H1 (cell line): ENCODE measurements at regions not wholly inside any gene's neighbourhood (a gene's known extent, or its start where the extent isn't known, plus 50 kb on each side); places are given as distances from the start of the nearest gene placed in this dataset.

ENCODE experiments used
- CTCF ChIA-PET: fragments of 300-600 bp; sonication (Branson Sonifier 250); formaldehyde crosslinking; loops from one replicate; lab custom pipeline; 2021; ENCODE audit not compliant: partially characterized antibody; lab: Charles Lee
- POLR2A ChIA-PET: fragments of 300-600 bp; sonication (Branson Sonifier 250); formaldehyde crosslinking; loops from one replicate; lab custom pipeline; 2021; ENCODE audit warnings: inconsistent platforms; ENCODE audit not compliant: partially characterized antibody; lab: Charles Lee
- DNase-seq, 2 experiments: peaks; one replicate each; pipeline versions ENCODE4 v3.0.0 to v3.0.0-alpha.2; 2010 to 2022; ENCODE audit warnings: low spot score in 2 of 2, low read depth in 1 of 2, mixed read lengths in 1 of 2
- FAIRE-seq: peaks from 2 replicates; lab custom pipeline; 2011; peaks lifted over from hg19 to GRCh38; lab: Jason Lieb, UNC
- H2AFZ ChIP-seq: 2 replicates; pipeline ENCODE4 v1.8.1; 2012; ENCODE audit warnings: low read length, inconsistent platforms
- H2AK5ac ChIP-seq: 2 replicates; pipeline ENCODE4 v1.6.1; 2013; ENCODE audit warnings: low read depth, low read length
- H2BK120ac ChIP-seq: replicated peaks from 2 replicates; pipeline ENCODE3; 2013; ENCODE audit warnings: low read depth, low read length, inconsistent platforms
- H2BK12ac ChIP-seq: 2 replicates; pipeline ENCODE4 v1.6.1; 2013; ENCODE audit warnings: low read depth, low read length
- H2BK15ac ChIP-seq: 2 replicates; pipeline ENCODE4 v1.6.1; 2013; ENCODE audit warnings: low read length
- H2BK20ac ChIP-seq: 2 replicates; pipeline ENCODE4 v1.6.1; 2013; ENCODE audit warnings: low read length
- H2BK5ac ChIP-seq: 2 replicates; pipeline ENCODE4 v1.6.1; 2013; ENCODE audit warnings: low read depth, low read length
- H3K14ac ChIP-seq: 2 replicates; pipeline ENCODE4 v1.6.1; 2013; ENCODE audit warnings: inconsistent platforms; ENCODE audit not compliant: insufficient read length
- H3K18ac ChIP-seq: 2 replicates; pipeline ENCODE4 v1.6.1; 2013; ENCODE audit warnings: low read length; ENCODE audit errors: extremely low read depth
- H3K23ac ChIP-seq: 2 replicates; pipeline ENCODE4 v1.6.1; 2013; ENCODE audit warnings: inconsistent platforms; ENCODE audit not compliant: insufficient read length
- H3K23me2 ChIP-seq: 2 replicates; pipeline ENCODE4 v1.6.1; 2013; ENCODE audit warnings: low read depth, low read length
- H3K27ac ChIP-seq: 2 replicates; pipeline ENCODE4 v1.6.1; 2011; ENCODE audit warnings: low read depth, low read length, inconsistent platforms
- H3K27me3 ChIP-seq, 4 experiments: replicated peaks in 1 of 4; 1 replicate in 1 of 4; 2 replicates in 3 of 4; pipeline versions ENCODE4 v1.6.1 to v1.8.1; 2011 to 2013; ENCODE audit warnings: low read length in 3 of 4, mild to moderate bottlenecking in 3 of 4, inconsistent platforms in 2 of 4, mixed read lengths in 2 of 4, moderate library complexity in 1 of 4; ENCODE audit not compliant: control insufficient read depth in 3 of 4, insufficient read depth in 3 of 4; ENCODE audit errors: extremely low read depth in 1 of 4
- H3K36me3 ChIP-seq, 4 experiments: 2 replicates each; pipeline versions ENCODE4 v1.6.1 to v1.8.1; 2011 to 2013; ENCODE audit warnings: mild to moderate bottlenecking in 4 of 4, low read length in 3 of 4, moderate library complexity in 2 of 4, control low read depth in 1 of 4, inconsistent platforms in 1 of 4; ENCODE audit not compliant: insufficient read depth in 4 of 4, control insufficient read depth in 2 of 4
- H3K4ac ChIP-seq: replicated peaks from 2 replicates; pipeline ENCODE3; 2013; ENCODE audit warnings: low read length, low read depth, mixed read lengths, inconsistent platforms; ENCODE audit not compliant: insufficient read length
- H3K4me1 ChIP-seq, 4 experiments: replicated peaks in 1 of 4; 1 replicate in 1 of 4; 2 replicates in 3 of 4; pipeline versions ENCODE4 v1.6.1 to v1.8.1; 2011 to 2013; ENCODE audit warnings: low read length in 3 of 4, inconsistent platforms in 2 of 4, mixed read lengths in 1 of 4; ENCODE audit not compliant: insufficient read depth in 4 of 4, control insufficient read depth in 3 of 4
- H3K4me2 ChIP-seq, 2 experiments: 2 replicates each; pipeline versions ENCODE4 v1.6.1 to v1.8.1; 2011 to 2013; ENCODE audit warnings: low read depth in 2 of 2, low read length in 2 of 2, control low read depth in 1 of 2, inconsistent platforms in 1 of 2, mild to moderate bottlenecking in 1 of 2; ENCODE audit not compliant: insufficient read depth in 1 of 2
- H3K4me3 ChIP-seq, 4 experiments: fragments of 200-600, 300-600 bp in 1 of 4; sonication (generic), shearing (Covaris generic), sonication (Bioruptor Twin) in 1 of 4; 2 replicates each; pipeline versions ENCODE4 v1.5.1 to v1.8.1; 2011 to 2016; ENCODE audit warnings: low read length in 4 of 4, low read depth in 3 of 4, control low read depth in 2 of 4, inconsistent platforms in 2 of 4, mild to moderate bottlenecking in 2 of 4, mixed read lengths in 1 of 4, moderate library complexity in 1 of 4; ENCODE audit not compliant: insufficient read depth in 2 of 4; ENCODE audit errors: extremely low read depth in 1 of 4
- H3K56ac ChIP-seq: replicated peaks from 2 replicates; pipeline ENCODE3; 2013; ENCODE audit warnings: low read depth, mild to moderate bottlenecking, mixed read lengths, low read length, inconsistent platforms; ENCODE audit not compliant: insufficient read length
- H3K79me1 ChIP-seq: 2 replicates; pipeline ENCODE4 v1.6.1; 2013; ENCODE audit warnings: low read depth, low read length, control low read depth
- H3K79me2 ChIP-seq, 2 experiments: 2 replicates each; pipeline versions ENCODE4 v1.6.1 to v1.8.1; 2012 to 2013; ENCODE audit warnings: low read length in 2 of 2, mild to moderate bottlenecking in 2 of 2, inconsistent platforms in 1 of 2; ENCODE audit not compliant: insufficient read depth in 2 of 2, control insufficient read depth in 1 of 2
- H3K9ac ChIP-seq, 4 experiments: replicated peaks in 1 of 4; 1 replicate in 1 of 4; 2 replicates in 3 of 4; pipeline versions ENCODE4 v1.6.1 to v1.8.1; 2011 to 2013; ENCODE audit warnings: low read depth in 3 of 4, low read length in 3 of 4, control low read depth in 2 of 4, mild to moderate bottlenecking in 2 of 4, moderate library complexity in 2 of 4, inconsistent platforms in 1 of 4; ENCODE audit errors: extremely low read depth in 1 of 4
- H3K9me3 ChIP-seq, 2 experiments: 2 replicates each; pipeline versions ENCODE4 v1.6.1 to v1.8.1; 2012 to 2013; ENCODE audit warnings: mild to moderate bottlenecking in 2 of 2, moderate library complexity in 2 of 2, control low read depth in 1 of 2, inconsistent platforms in 1 of 2, low read depth in 1 of 2, low read length in 1 of 2, mixed read lengths in 1 of 2; ENCODE audit not compliant: insufficient read depth in 2 of 2
- H4K20me1 ChIP-seq, 2 experiments: replicated peaks in 1 of 2; 2 replicates each; pipeline versions ENCODE3 to v1.8.1; 2011 to 2013; ENCODE audit warnings: inconsistent platforms in 2 of 2, low read length in 2 of 2, mild to moderate bottlenecking in 1 of 2; ENCODE audit not compliant: insufficient read depth in 2 of 2, control insufficient read depth in 1 of 2
- H4K5ac ChIP-seq: 2 replicates; pipeline ENCODE4 v1.6.1; 2013; ENCODE audit warnings: low read length, low read depth, mixed read lengths, inconsistent platforms; ENCODE audit not compliant: insufficient read length
- H4K8ac ChIP-seq: 2 replicates; pipeline ENCODE4 v1.8.0; 2013; ENCODE audit warnings: mild to moderate bottlenecking, moderate library complexity, low read length, inconsistent platforms; ENCODE audit not compliant: insufficient read depth; ENCODE audit errors: extremely low read depth
- H4K91ac ChIP-seq: replicated peaks from 2 replicates; pipeline ENCODE3; 2013; ENCODE audit warnings: low read length, mixed read lengths, inconsistent platforms; ENCODE audit not compliant: insufficient read length
- BACH1 ChIP-seq: IDR thresholded peaks from 2 replicates; pipeline ENCODE4 v1.6.1; 2012; ENCODE audit warnings: low read length, improper control_type of control experiment
- CHD1 ChIP-seq: IDR thresholded peaks from 2 replicates; pipeline ENCODE4 v1.6.1; 2012; ENCODE audit warnings: low read depth, low read length, improper control_type of control experiment
- CHD2 ChIP-seq: IDR thresholded peaks from 2 replicates; pipeline ENCODE4 v1.6.1; 2012; ENCODE audit warnings: low read length, improper control_type of control experiment
- EP300 ChIP-seq, 2 experiments: IDR thresholded peaks; 1 replicate in 1 of 2; 2 replicates in 1 of 2; pipeline ENCODE4 v1.6.1; 2011 to 2012; ENCODE audit warnings: low read depth in 2 of 2, low read length in 2 of 2, mild to moderate bottlenecking in 2 of 2, borderline replicate concordance in 1 of 2, inconsistent platforms in 1 of 2, moderate library complexity in 1 of 2
- GTF2F1 ChIP-seq: IDR thresholded peaks from 2 replicates; pipeline ENCODE4 v1.6.1; 2012; ENCODE audit warnings: low read depth, low read length, improper control_type of control experiment, borderline replicate concordance
- NRF1 ChIP-seq: IDR thresholded peaks from 2 replicates; pipeline ENCODE4 v1.6.1; 2011; ENCODE audit warnings: mild to moderate bottlenecking, low read depth, low read length, improper control_type of control experiment
- POLR2A ChIP-seq, 2 experiments: IDR thresholded peaks; 1 replicate in 1 of 2; 2 replicates in 1 of 2; pipeline ENCODE4 v1.6.1; 2011; ENCODE audit warnings: low read depth in 2 of 2, low read length in 2 of 2, mild to moderate bottlenecking in 2 of 2; ENCODE audit errors: control extremely low read depth in 1 of 2
- POLR2AphosphoS5 ChIP-seq: IDR thresholded peaks from 2 replicates; pipeline ENCODE4 v1.6.1; 2011; ENCODE audit warnings: low read depth, low read length
- POU5F1 ChIP-seq: IDR thresholded peaks from 2 replicates; pipeline ENCODE4 v1.6.1; 2011; ENCODE audit warnings: low read depth, mild to moderate bottlenecking, low read length, moderate library complexity
- RBBP5 ChIP-seq: IDR thresholded peaks from 2 replicates; pipeline ENCODE4 v1.7.1; 2012; ENCODE audit warnings: low read depth, mild to moderate bottlenecking, inconsistent platforms, low read length, moderate library complexity, borderline replicate concordance
- RFX5 ChIP-seq: IDR thresholded peaks from 2 replicates; pipeline ENCODE4 v1.6.1; 2011; ENCODE audit warnings: low read depth, low read length, improper control_type of control experiment, borderline replicate concordance
- SAP30 ChIP-seq: fragments of 300-600 bp; sonication (generic); IDR thresholded peaks from 2 replicates; pipeline ENCODE4 v1.7.1; 2012; ENCODE audit warnings: low read length, moderate library complexity, mild to moderate bottlenecking, inconsistent platforms; ENCODE audit not compliant: insufficient read depth, insufficient replicate concordance
- SIX5 ChIP-seq: IDR thresholded peaks from 2 replicates; pipeline ENCODE4 v1.6.1; 2011; ENCODE audit warnings: mild to moderate bottlenecking, low read depth, low read length
- SRF ChIP-seq: IDR thresholded peaks from 2 replicates; pipeline ENCODE4 v1.6.1; 2011; ENCODE audit warnings: mild to moderate bottlenecking, low read depth, low read length, moderate library complexity
- TF ChIP-seq, protein P1 (sequence below): IDR thresholded peaks from 2 replicates; pipeline ENCODE4 v1.6.1; 2011; ENCODE audit warnings: low read length, improper control_type of control experiment
- TF ChIP-seq, protein P2 (sequence below): IDR thresholded peaks from 2 replicates; pipeline ENCODE4 v1.6.1; 2012; ENCODE audit warnings: inconsistent platforms

DNA sequence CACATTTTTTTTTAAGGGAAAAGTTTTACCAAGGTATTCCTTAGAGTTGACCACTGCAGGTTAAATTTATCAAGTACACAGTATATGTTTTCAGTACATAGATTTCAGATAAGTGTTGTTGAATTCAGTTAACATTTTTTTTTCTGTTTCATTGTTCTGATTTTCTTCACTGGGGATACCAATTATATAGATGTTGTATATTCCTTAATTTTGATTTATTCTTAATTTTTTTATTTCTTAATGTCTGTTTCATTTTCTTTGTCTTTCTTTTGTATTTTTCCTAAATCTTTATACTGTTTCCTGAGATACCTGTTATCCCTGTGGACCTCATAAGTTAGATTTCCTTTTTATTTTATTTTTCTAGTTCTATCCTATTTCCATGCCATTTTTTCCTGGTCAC lies 234.8 kb downstream of the TTC6 start:
- Histone ChIP-seq H3K36me3 (no peaks in the 10 kb centered on the region), H3K23ac (no peak overlapping the region), H2BK20ac (no peak overlapping the region), H3K4me1 (no peaks in the 10 kb centered on the region), H3K4ac (no peak overlapping the region), H3K14ac (no peak overlapping the region), H3K9me3 (peaks cover 0 to 8% of the 10 kb centered on the region in 2 experiments; a peak in 1 of 4 replicates), H2AFZ (no peak overlapping the region), H2BK12ac (no peak overlapping the region), H3K79me1 (no peaks in the 10 kb centered on the region), H2BK120ac (no peak overlapping the region), H4K20me1 (no peaks in the 10 kb centered on the region), H3K4me2 (no peak overlapping the region), H3K18ac (no peak overlapping the region), H4K91ac (no peak overlapping the region), H4K8ac (no peak overlapping the region), H2BK15ac (no peak overlapping the region), H3K9ac (no peak overlapping the region), H4K5ac (no peak overlapping the region), H3K79me2 (no peaks in the 10 kb centered on the region), H3K23me2 (no peaks in the 10 kb centered on the region), H2AK5ac (no peak overlapping the region), H3K27ac (no peak overlapping the region), H3K56ac (no peak overlapping the region), H3K27me3 (no peaks in the 10 kb centered on the region), H2BK5ac (no peak overlapping the region), H3K4me3 (no peak overlapping the region)
- DNase-seq: no peak
- POLR2A ChIA-PET: no interaction called here
- CTCF ChIA-PET: no interaction called here
- no peak for FAIRE-seq
- TF ChIP-seq RBBP5 (no peak), POLR2A (IDR thresholded peaks at IDR 0.05; ENCODE audit: control extremely low read depth in 1 of 2, low read depth in 2 of 2, low read length in 2 of 2) (no peak), EP300 (IDR thresholded peaks at IDR 0.05; ENCODE audit: borderline replicate concordance in 1 of 2, low read depth in 2 of 2, low read length in 2 of 2) (no peak), GTF2F1 (no peak), CHD1 (no peak), SAP30 (no peak), CHD2 (no peak), SRF (no peak), POLR2AphosphoS5 (no peak), SIX5 (no peak), RFX5 (no peak), POU5F1 (no peak), NRF1 (no peak), BACH1 (no peak)
- TF ChIP-seq, protein P1, sequence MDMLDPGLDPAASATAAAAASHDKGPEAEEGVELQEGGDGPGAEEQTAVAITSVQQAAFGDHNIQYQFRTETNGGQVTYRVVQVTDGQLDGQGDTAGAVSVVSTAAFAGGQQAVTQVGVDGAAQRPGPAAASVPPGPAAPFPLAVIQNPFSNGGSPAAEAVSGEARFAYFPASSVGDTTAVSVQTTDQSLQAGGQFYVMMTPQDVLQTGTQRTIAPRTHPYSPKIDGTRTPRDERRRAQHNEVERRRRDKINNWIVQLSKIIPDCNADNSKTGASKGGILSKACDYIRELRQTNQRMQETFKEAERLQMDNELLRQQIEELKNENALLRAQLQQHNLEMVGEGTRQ: no peak
- TF ChIP-seq, protein P2, sequence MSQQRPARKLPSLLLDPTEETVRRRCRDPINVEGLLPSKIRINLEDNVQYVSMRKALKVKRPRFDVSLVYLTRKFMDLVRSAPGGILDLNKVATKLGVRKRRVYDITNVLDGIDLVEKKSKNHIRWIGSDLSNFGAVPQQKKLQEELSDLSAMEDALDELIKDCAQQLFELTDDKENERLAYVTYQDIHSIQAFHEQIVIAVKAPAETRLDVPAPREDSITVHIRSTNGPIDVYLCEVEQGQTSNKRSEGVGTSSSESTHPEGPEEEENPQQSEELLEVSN: no peak
